Liver (tissue), 8 donors: ENCODE measurements at regions not wholly inside any gene's neighbourhood (a gene's known extent, or its start where the extent isn't known, plus 50 kb on each side); places are given as distances from the start of the nearest gene placed in this dataset.
"Not testable (repeated sequence)": the region's sequence is repeated elsewhere in the genome, so short reads cannot be mapped to it uniquely, and the experiment has no call there.

Source experiments
- DNase-seq: peaks from one replicate; pipeline ENCODE4 v3.0.0-alpha.2; 2017; ENCODE audit warnings: low spot score
- H3K27ac ChIP-seq, 2 donors: one replicate each; pipeline ENCODE4 v1.7.0; 2013; ENCODE audit warnings: inconsistent platforms in 2 of 2, low read length in 2 of 2, control low read depth in 1 of 2, low read depth in 1 of 2, mild to moderate bottlenecking in 1 of 2
- H3K27me3 ChIP-seq, 4 donors: one replicate each; pipeline versions ENCODE4 v1.6.1 to v1.7.0; 2013; ENCODE audit warnings: low read length in 3 of 4, inconsistent platforms in 1 of 4, mild to moderate bottlenecking in 1 of 4, moderate library complexity in 1 of 4; ENCODE audit not compliant: control insufficient read depth in 4 of 4, insufficient read depth in 4 of 4
- H3K36me3 ChIP-seq, 4 donors: one replicate each; pipeline versions ENCODE4 v1.6.1 to v1.7.0; 2013; ENCODE audit warnings: low read length in 3 of 4, mild to moderate bottlenecking in 3 of 4, low read depth in 1 of 4, moderate library complexity in 1 of 4; ENCODE audit not compliant: control insufficient read depth in 4 of 4, insufficient read depth in 3 of 4
- H3K4me1 ChIP-seq, 4 donors: one replicate each; pipeline versions ENCODE4 v1.6.1 to v1.7.0; 2013; ENCODE audit warnings: low read length in 3 of 4, mild to moderate bottlenecking in 3 of 4, moderate library complexity in 1 of 4; ENCODE audit not compliant: control insufficient read depth in 4 of 4, insufficient read depth in 4 of 4
- H3K4me3 ChIP-seq, 3 donors: one replicate each; pipeline versions ENCODE4 v1.6.1 to v1.7.0; 2013; ENCODE audit warnings: low read length in 3 of 3, control low read depth in 1 of 3, low read depth in 1 of 3, mild to moderate bottlenecking in 1 of 3
- H3K9ac ChIP-seq, 2 donors: one replicate each; pipeline ENCODE4 v1.7.0; 2013; ENCODE audit warnings: low read length in 2 of 2, mild to moderate bottlenecking in 2 of 2, moderate library complexity in 2 of 2, control low read depth in 1 of 2, low read depth in 1 of 2
- H3K9me3 ChIP-seq, 4 donors: one replicate each; pipeline versions ENCODE4 v1.6.1 to v1.7.0; 2013; ENCODE audit warnings: low read length in 3 of 4; ENCODE audit not compliant: control insufficient read depth in 4 of 4
- ATF3 ChIP-seq: IDR thresholded peaks from 2 replicates; pipeline ENCODE4 v1.6.1; 2016; ENCODE audit warnings: antibody characterized with exemption
- CTCF ChIP-seq: fragments of 150-350 bp; IDR thresholded peaks from 2 replicates; pipeline ENCODE4 v1.5.1; 2017; ENCODE audit warnings: improper control_type of control experiment, low read depth, low read length; ENCODE audit not compliant: missing input control
- EGR1 ChIP-seq, 2 donors: IDR thresholded peaks; 2 replicates each; pipeline ENCODE4 v1.6.1; 2016 to 2018; ENCODE audit warnings: antibody characterized with exemption in 2 of 2, low read depth in 2 of 2
- FOXA1 ChIP-seq: IDR thresholded peaks from 2 replicates; pipeline ENCODE4 v1.6.1; 2016; ENCODE audit warnings: antibody characterized with exemption
- FOXA2 ChIP-seq: IDR thresholded peaks from 2 replicates; pipeline ENCODE4 v1.6.1; 2016; ENCODE audit warnings: antibody characterized with exemption
- GABPA ChIP-seq, 2 donors: IDR thresholded peaks in 1 of 2; conservative IDR thresholded peaks in 1 of 2; 2 replicates each; pipeline ENCODE4 v1.6.1; 2016; ENCODE audit warnings: antibody characterized with exemption in 2 of 2, mild to moderate bottlenecking in 1 of 2, moderate library complexity in 1 of 2
- HNF4A ChIP-seq, 2 donors: conservative IDR thresholded peaks; 2 replicates each; pipeline ENCODE4 v1.6.1; 2016; ENCODE audit warnings: antibody characterized with exemption in 2 of 2, mild to moderate bottlenecking in 2 of 2
- HNF4G ChIP-seq: IDR thresholded peaks from 2 replicates; pipeline ENCODE4 v1.6.1; 2016; ENCODE audit warnings: antibody characterized with exemption
- MAX ChIP-seq: IDR thresholded peaks from 2 replicates; pipeline ENCODE4 v1.6.1; 2016; ENCODE audit warnings: antibody characterized with exemption
- RAD21 ChIP-seq, 2 donors: IDR thresholded peaks; 2 replicates each; pipeline ENCODE4 v1.6.1; 2016; ENCODE audit warnings: antibody characterized with exemption in 2 of 2, mild to moderate bottlenecking in 2 of 2
- RXRA ChIP-seq, 2 donors: IDR thresholded peaks; 2 replicates each; pipeline ENCODE4 v1.6.1; 2017 to 2018; ENCODE audit warnings: antibody characterized with exemption in 2 of 2, mild to moderate bottlenecking in 1 of 2
- SP1 ChIP-seq: IDR thresholded peaks from 2 replicates; pipeline ENCODE4 v1.6.1; 2018; ENCODE audit warnings: antibody characterized with exemption, mild to moderate bottlenecking
- YY1 ChIP-seq: IDR thresholded peaks from 2 replicates; pipeline ENCODE4 v1.6.1; 2016; ENCODE audit warnings: antibody characterized with exemption, mild to moderate bottlenecking
- WGBS: extraction: QIAGEN DNeasy Blood & Tissue Kit; methylation state at CpG from one replicate; pipeline ENCODE4 v1.1.7; 2013; 5-methylcytosine and 5-hydroxymethylcytosine counted together
- TF ChIP-seq, protein P1 (sequence below): IDR thresholded peaks from 2 replicates; pipeline ENCODE4 v1.6.1; 2016; ENCODE audit warnings: antibody characterized with exemption
- donor health status: healthy.
- donor health status: healthy.
- donor health status: healthy.
- donor health status: healthy.
- donor health status: healthy.

DNA sequence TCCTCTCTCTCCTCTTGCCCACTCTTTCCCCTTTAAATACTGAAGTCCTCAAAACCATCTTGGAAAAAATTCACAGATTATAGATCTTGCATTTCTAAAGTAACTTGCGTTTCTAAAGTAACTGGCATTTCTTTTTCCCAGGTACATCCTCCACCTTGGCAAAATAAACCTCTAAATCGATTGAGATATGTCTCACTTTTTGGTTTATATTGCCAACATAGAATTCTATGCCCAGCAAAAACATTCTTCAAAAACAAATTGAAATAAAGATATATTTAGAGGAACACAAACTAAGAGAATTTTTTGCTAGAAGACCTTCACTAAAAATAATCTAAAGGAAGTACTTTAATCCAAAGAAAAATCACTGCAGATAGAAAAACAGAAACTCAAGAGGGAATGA, 122.5 kb upstream of the RBMS1 start:
- H3K9ac ChIP-seq, result no peak overlapping the region
- TF ChIP-seq EGR1 (IDR thresholded peaks at IDR 0.05; ENCODE audit: low read depth in 2 of 2) (no peak), FOXA1 (no peak), RXRA (IDR thresholded peaks at IDR 0.05) (no peak), RAD21 (IDR thresholded peaks at IDR 0.05) (no peak), YY1 (no peak)
- H3K36me3 ChIP-seq, result no peaks in the 10 kb centered on the region
- 78% methylated on average over 2 of the region's 2 CpGs for WGBS
- H3K4me3 ChIP-seq, result no peak overlapping the region
- DNase-seq, result no peak
- peaks cover 0 to 9% (median 2%) of the 10 kb centered on the region in 4 donors for H3K9me3 ChIP-seq
- no peak overlapping the region for H3K27ac ChIP-seq
- H3K4me1 ChIP-seq, result no peaks in the 10 kb centered on the region
- no peaks in the 10 kb centered on the region for H3K27me3 ChIP-seq

- H3K9ac ChIP-seq, result no peak overlapping the region
- no peak overlapping the region for H3K27ac ChIP-seq
- no peak for DNase-seq
- WGBS, result 72% methylated on average over 1 of the region's 1 CpG
- H3K36me3 ChIP-seq, result no peaks in the 10 kb centered on the region
- H3K27me3 ChIP-seq, result no peaks in the 10 kb centered on the region
- TF ChIP-seq GABPA (IDR thresholded peaks at IDR 0.05 in 1 of 2, conservative IDR thresholded peaks at IDR 0.05 in 1 of 2) (no peak), CTCF (no peak), FOXA2 (no peak), HNF4G (no peak), HNF4A (conservative IDR thresholded peaks at IDR 0.05) (no peak), RAD21 (IDR thresholded peaks at IDR 0.05) (no peak), RXRA (IDR thresholded peaks at IDR 0.05) (no peak), SP1 (no peak), MAX (no peak), ATF3 (no peak)
- TF ChIP-seq, protein P1, sequence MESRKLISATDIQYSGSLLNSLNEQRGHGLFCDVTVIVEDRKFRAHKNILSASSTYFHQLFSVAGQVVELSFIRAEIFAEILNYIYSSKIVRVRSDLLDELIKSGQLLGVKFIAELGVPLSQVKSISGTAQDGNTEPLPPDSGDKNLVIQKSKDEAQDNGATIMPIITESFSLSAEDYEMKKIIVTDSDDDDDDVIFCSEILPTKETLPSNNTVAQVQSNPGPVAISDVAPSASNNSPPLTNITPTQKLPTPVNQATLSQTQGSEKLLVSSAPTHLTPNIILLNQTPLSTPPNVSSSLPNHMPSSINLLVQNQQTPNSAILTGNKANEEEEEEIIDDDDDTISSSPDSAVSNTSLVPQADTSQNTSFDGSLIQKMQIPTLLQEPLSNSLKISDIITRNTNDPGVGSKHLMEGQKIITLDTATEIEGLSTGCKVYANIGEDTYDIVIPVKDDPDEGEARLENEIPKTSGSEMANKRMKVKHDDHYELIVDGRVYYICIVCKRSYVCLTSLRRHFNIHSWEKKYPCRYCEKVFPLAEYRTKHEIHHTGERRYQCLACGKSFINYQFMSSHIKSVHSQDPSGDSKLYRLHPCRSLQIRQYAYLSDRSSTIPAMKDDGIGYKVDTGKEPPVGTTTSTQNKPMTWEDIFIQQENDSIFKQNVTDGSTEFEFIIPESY, result no peak
- no peak overlapping the region for H3K4me3 ChIP-seq
- no peaks in the 10 kb centered on the region for H3K4me1 ChIP-seq
- H3K9me3 ChIP-seq, result no peaks in the 10 kb centered on the region
Measured at GRCh38 chr2:160621748-160622147, 128.1 kb upstream of the RBMS1 start.

DNA sequence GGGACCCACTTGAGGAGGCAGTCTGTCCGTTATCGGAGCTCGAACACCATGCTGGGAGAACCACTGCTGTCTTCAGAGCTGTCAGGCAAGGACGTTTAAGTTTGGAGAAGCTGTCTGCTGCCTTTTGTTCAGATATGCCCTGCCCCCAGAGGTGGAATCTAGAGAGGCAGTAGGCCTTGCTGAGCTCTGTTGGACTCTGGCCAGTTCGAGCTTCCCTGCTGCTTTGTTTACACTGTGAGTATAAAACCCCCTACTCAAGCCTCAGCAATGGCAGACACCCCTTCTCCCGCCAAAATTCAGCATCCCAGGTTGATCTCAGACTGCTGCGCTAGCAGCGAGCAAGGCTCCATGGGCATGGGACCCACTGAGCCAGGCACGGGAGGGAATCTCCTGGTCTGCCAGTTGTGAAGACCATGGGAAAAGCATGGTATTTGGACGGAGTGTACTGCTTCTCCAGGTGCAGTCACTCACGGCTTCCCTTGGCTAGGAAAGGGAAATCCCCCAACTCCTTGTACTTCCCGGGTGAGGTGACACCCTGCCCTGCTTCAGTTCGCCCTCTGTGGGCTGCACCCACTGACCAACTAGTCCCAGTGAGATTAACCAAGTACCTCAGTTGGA, 134.5 kb upstream of the RBMS1 start:
- H3K4me1 ChIP-seq, H3K36me3 ChIP-seq, H3K27ac ChIP-seq, H3K4me3 ChIP-seq, H3K9ac ChIP-seq, H3K9me3 ChIP-seq, H3K27me3 ChIP-seq, DNase-seq: not testable (repeated sequence)
- whole genome bisulfite sequencing, result 82% methylated on average over 13 of the region's 13 CpGs
